ENCODE measurements at regions not wholly inside any gene's neighbourhood (a gene's known extent, or its start where the extent isn't known, plus 50 kb on each side); places are given as distances from the start of the nearest gene placed in this dataset.

DNA sequence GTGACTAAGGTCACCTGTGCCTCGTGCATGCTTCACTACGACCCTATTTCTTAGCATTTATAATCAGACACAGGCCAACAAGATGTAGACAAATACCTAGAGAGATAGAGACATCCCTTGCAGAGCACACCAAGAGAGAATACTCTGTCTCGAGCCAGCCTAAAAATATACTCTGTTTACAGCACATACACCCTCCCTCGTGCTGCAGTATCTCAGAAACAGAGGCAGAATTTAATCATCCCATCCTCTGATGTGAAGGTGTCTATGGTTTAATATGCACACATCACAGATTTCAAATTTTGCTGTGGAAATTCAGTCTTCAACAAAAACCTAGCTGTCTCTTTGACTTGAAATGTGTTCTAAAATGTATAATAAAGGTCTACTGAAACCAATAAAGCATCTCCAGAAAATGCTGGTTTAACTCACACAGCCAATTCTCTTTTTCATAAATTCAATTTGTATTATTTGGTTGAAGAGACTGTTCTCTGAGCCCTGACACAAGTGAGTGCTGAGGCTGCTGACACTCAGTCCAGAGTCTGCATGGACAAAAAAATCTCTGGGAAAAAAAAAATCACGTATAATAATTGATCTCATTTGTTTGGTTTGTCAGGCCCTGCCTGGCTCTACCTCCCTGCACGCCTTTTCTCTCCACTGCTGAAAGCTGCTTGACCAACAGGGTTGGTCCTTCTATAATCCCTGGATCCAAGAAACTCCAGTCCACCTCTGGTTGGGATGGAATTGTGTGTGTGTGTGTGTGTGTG is 142.0 kb upstream of the FSHR start:
- no peak for TF ChIP-seq ZBTB7A (IDR thresholded peaks at IDR 0.05; ENCODE audit: low read depth)
- TF ChIP-seq RAD21 (IDR thresholded peaks at IDR 0.05; ENCODE audit: low read depth) = no peak
- no peak for TF ChIP-seq EP300 (IDR thresholded peaks at IDR 0.05; ENCODE audit: borderline replicate concordance)
- no peak for TF ChIP-seq TAF1 (IDR thresholded peaks at IDR 0.05; ENCODE audit: low read depth)
- TF ChIP-seq NFIC (IDR thresholded peaks at IDR 0.05) = no peak
- TF ChIP-seq, protein P1, sequence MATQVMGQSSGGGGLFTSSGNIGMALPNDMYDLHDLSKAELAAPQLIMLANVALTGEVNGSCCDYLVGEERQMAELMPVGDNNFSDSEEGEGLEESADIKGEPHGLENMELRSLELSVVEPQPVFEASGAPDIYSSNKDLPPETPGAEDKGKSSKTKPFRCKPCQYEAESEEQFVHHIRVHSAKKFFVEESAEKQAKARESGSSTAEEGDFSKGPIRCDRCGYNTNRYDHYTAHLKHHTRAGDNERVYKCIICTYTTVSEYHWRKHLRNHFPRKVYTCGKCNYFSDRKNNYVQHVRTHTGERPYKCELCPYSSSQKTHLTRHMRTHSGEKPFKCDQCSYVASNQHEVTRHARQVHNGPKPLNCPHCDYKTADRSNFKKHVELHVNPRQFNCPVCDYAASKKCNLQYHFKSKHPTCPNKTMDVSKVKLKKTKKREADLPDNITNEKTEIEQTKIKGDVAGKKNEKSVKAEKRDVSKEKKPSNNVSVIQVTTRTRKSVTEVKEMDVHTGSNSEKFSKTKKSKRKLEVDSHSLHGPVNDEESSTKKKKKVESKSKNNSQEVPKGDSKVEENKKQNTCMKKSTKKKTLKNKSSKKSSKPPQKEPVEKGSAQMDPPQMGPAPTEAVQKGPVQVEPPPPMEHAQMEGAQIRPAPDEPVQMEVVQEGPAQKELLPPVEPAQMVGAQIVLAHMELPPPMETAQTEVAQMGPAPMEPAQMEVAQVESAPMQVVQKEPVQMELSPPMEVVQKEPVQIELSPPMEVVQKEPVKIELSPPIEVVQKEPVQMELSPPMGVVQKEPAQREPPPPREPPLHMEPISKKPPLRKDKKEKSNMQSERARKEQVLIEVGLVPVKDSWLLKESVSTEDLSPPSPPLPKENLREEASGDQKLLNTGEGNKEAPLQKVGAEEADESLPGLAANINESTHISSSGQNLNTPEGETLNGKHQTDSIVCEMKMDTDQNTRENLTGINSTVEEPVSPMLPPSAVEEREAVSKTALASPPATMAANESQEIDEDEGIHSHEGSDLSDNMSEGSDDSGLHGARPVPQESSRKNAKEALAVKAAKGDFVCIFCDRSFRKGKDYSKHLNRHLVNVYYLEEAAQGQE (IDR thresholded peaks at IDR 0.05; ENCODE audit: low read depth) = no peak
- no peak for TF ChIP-seq CEBPB (IDR thresholded peaks at IDR 0.05)
- TF ChIP-seq TCF12 (IDR thresholded peaks at IDR 0.05; ENCODE audit: low read depth) = no peak
- TF ChIP-seq, protein P2, sequence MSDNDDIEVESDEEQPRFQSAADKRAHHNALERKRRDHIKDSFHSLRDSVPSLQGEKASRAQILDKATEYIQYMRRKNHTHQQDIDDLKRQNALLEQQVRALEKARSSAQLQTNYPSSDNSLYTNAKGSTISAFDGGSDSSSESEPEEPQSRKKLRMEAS (IDR thresholded peaks at IDR 0.05) = no peak

DNA sequence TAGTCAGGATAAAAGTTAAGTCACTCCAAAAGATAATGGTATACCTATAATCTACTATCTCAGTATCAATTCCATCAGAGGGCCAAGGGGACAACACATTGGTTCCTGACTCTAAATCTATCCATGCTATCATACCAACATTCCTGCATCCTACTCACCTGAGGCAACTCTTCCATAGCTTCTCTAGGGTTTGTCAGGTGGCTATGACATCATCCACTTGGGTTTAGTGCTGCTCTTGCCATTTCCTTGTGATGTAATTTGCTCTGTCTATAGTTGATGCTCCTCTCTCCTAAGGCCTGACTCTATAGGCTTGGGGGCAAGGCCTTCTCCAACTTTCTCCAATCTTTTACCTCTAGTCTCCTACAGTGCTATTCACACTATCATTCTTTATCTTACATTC is 139.9 kb upstream of the FSHR start:
- TF ChIP-seq YY1 (IDR thresholded peaks at IDR 0.05; ENCODE audit: low read depth) (no peak), NFIC (IDR thresholded peaks at IDR 0.05) (no peak), CEBPB (IDR thresholded peaks at IDR 0.05) (no peak)
- TF ChIP-seq, protein P3, sequence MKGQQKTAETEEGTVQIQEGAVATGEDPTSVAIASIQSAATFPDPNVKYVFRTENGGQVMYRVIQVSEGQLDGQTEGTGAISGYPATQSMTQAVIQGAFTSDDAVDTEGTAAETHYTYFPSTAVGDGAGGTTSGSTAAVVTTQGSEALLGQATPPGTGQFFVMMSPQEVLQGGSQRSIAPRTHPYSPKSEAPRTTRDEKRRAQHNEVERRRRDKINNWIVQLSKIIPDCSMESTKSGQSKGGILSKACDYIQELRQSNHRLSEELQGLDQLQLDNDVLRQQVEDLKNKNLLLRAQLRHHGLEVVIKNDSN (IDR thresholded peaks at IDR 0.05) = no peak

DNA sequence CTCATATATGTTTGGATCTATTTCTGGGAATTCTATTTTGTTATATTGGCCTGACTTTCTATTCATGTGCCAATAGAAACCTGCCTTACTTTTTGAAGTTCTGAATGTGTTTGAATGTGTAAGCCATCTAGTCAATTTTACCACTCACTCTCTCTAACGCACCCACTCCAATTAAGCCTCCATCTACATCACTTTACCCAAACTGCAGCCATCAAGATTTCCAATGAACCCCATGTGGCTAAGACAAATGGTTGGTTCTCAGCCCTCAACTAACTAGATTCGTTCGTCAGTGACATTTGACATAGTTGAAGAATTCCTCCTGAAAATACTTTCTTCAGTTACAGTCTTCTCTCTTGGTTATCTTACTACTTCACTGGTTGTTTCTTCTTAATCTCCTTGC is 137.3 kb upstream of the FSHR start:
- TF ChIP-seq CREB1 (IDR thresholded peaks at IDR 0.05; ENCODE audit: low read depth) = no peak
- no peak for TF ChIP-seq ZBTB7A (IDR thresholded peaks at IDR 0.05; ENCODE audit: low read depth)
- TF ChIP-seq TCF12 (IDR thresholded peaks at IDR 0.05; ENCODE audit: low read depth) = no peak
- no peak for TF ChIP-seq EP300 (IDR thresholded peaks at IDR 0.05; ENCODE audit: borderline replicate concordance)
- no peak for TF ChIP-seq YY1 (IDR thresholded peaks at IDR 0.05; ENCODE audit: low read depth)
- TF ChIP-seq, protein P2 (IDR thresholded peaks at IDR 0.05) = no peak
- TF ChIP-seq FOXM1 (IDR thresholded peaks at IDR 0.05; ENCODE audit: borderline replicate concordance, low read depth) = no peak
- TF ChIP-seq, protein P1 (IDR thresholded peaks at IDR 0.05; ENCODE audit: low read depth) = no peak
- TF ChIP-seq EGR1 (IDR thresholded peaks at IDR 0.05) = no peak
- TF ChIP-seq NFIC (IDR thresholded peaks at IDR 0.05) = no peak
- no peak for TF ChIP-seq CEBPB (IDR thresholded peaks at IDR 0.05)
- TF ChIP-seq TAF1 (IDR thresholded peaks at IDR 0.05; ENCODE audit: low read depth) = no peak
- no peak for TF ChIP-seq TEAD4 (IDR thresholded peaks at IDR 0.05)

DNA sequence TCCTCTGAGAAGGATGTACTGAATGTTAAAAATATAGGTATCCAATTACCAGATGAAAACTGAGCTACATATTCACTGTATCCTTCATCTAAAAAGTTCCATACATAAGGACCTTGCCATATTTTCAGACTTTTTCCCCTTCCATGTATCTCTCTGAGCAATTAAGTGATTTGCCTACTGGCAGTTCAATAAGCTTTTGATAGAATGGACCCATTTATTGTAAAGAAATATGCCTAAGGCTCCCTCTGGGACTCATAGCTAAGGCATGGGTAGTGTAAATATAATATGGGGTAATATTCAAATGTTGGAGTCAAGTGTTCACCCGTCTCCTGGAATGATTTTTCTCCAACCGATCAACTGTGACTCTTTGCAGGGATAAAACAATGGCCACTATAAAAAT is 135.4 kb upstream of the FSHR start:
- TF ChIP-seq, protein P1 (IDR thresholded peaks at IDR 0.05; ENCODE audit: low read depth) = no peak
- TF ChIP-seq, protein P3 (IDR thresholded peaks at IDR 0.05) = no peak
